ENCODE measurements at regions not wholly inside any gene's neighbourhood (a gene's known extent, or its start where the extent isn't known, plus 50 kb on each side); places are given as distances from the start of the nearest gene placed in this dataset.

DNA sequence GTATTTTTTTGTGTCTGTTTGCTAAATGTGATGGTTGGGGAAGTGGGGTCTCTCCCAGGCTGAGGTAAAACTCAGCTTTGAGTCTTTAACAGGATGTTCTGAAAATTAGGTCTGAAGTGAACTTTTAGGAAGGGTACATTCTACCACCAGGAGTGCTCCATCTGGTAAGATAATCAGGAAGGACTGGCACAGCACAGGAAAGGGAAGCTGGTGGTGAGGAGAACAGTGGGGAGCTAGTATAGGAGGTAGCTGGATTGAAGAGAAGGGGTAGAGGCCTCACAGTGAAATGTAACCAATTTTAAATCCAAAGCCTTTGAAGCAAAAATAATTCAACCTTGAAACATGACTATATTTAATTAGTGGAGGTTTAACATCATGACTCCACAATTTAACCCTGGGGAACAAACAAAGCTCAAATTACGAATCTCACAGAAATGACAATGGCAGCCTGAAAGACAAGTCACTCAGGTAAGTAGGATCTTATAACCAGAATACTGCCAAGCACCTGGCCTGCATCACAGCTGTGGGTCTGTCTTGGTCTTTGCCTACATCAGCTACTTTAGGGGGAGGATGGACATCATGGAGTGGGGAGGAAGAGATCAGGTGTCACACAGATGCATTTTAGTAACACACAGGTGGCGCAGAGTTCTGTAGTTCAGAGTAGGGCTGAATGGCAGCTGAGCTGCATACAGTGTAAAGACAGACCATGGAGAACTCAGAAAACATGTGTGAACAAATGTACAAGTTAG lies 445.3 kb downstream of the DMRT2 start:
- H3K36me3 ChIP-seq (replicated peaks in 1 of 2; ENCODE audit: control insufficient read depth in 2 of 2, insufficient read depth in 2 of 2, low read length in 2 of 2): no peaks in the 10 kb centered on the region
- H3K27me3 ChIP-seq (ENCODE audit: control insufficient read depth in 3 of 3, insufficient read depth in 3 of 3, low read depth in 1 of 3, low read length in 3 of 3): peaks cover 0 to 2% (median 0%) of the 10 kb centered on the region in 3 experiments
- no peak overlapping the region for H2BK15ac ChIP-seq (ENCODE audit: low read length)
- no peak overlapping the region for H3K9ac ChIP-seq (ENCODE audit: low read depth, low read length, poor library complexity)
- DNase-seq (ENCODE audit: low spot score): no peak
- H4K8ac ChIP-seq (ENCODE audit: low read depth, low read length): no peak overlapping the region
- H3K4me1 ChIP-seq (ENCODE audit: control insufficient read depth in 2 of 2, insufficient read depth in 1 of 2, low read depth in 1 of 2, low read length in 2 of 2): peaks cover 0 to 6% of the 10 kb centered on the region in 2 donors
- H3K14ac ChIP-seq (ENCODE audit: low read length): no peak overlapping the region
- no peak overlapping the region for H3K4ac ChIP-seq (ENCODE audit: low read length)
- no peak overlapping the region for H3K27ac ChIP-seq (replicated peaks; ENCODE audit: low read length)
- no peak overlapping the region for H3K4me3 ChIP-seq (ENCODE audit: low read length in 2 of 2)
- H2BK12ac ChIP-seq (ENCODE audit: low read length): no peak overlapping the region
- no peaks in the 10 kb centered on the region for H3K9me3 ChIP-seq (replicated peaks in 1 of 2; ENCODE audit: control insufficient read depth in 2 of 2, insufficient read depth in 1 of 2, low read depth in 1 of 2, low read length in 2 of 2)
- no peak overlapping the region for H3K23ac ChIP-seq (ENCODE audit: low read depth, low read length, poor library complexity)
- H3K18ac ChIP-seq (ENCODE audit: low read length): no peak overlapping the region
- no peak overlapping the region for H3K4me2 ChIP-seq (ENCODE audit: insufficient read depth, low read length, poor library complexity, severe bottlenecking)
- H4K91ac ChIP-seq (ENCODE audit: low read depth, low read length, poor library complexity): no peak overlapping the region
- H2AFZ ChIP-seq (ENCODE audit: low read length): no peak overlapping the region
- WGBS, 2 donors (ENCODE audit: extremely low coverage in 2 of 2, insufficient read length in 2 of 2, insufficient replicate concordance in 1 of 2): no CpG with 5 or more reads among the region's 2 CpGs
- H2BK120ac ChIP-seq (ENCODE audit: low read depth, low read length): no peak overlapping the region
- no peak overlapping the region for H2BK5ac ChIP-seq (ENCODE audit: low read length)
- no peak overlapping the region for H2AK5ac ChIP-seq (ENCODE audit: low read depth, low read length)
- no peaks in the 10 kb centered on the region for H3K79me1 ChIP-seq (ENCODE audit: low read depth, low read length)

DNA sequence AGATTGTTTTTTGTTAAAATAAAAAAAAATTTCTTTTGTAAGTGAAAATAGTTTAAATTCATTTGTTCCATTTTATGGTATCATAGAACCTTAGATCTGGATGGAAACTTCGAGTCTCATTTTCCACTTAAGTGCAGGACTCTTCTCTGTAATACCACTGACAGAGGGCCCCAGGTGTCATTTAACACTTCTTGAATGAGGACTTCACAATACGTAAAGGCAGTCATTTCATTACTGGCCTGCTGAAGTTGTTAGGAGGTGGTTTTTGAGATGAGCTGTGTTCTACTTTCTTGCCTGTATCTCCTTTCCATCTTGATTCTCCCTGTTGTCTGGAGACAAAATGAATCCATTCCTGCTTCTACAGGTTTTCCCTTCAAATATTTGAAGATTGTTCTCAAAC lies 455.3 kb downstream of the DMRT2 start:
- no peak overlapping the region for H2AK5ac ChIP-seq (ENCODE audit: low read depth, low read length)
- no peaks in the 10 kb centered on the region for H3K27me3 ChIP-seq (ENCODE audit: control insufficient read depth in 3 of 3, insufficient read depth in 3 of 3, low read depth in 1 of 3, low read length in 3 of 3)
- H3K9ac ChIP-seq (ENCODE audit: low read depth, low read length, poor library complexity): no peak overlapping the region
- no peak overlapping the region for H3K4me3 ChIP-seq (ENCODE audit: low read length in 2 of 2)
- no CpG with 5 or more reads among the region's 2 CpGs for WGBS, 2 donors (ENCODE audit: extremely low coverage in 2 of 2, insufficient read length in 2 of 2, insufficient replicate concordance in 1 of 2)
- no peak for DNase-seq (ENCODE audit: low spot score)
- no peak overlapping the region for H3K4me2 ChIP-seq (ENCODE audit: insufficient read depth, low read length, poor library complexity, severe bottlenecking)
- no peak overlapping the region for H3K27ac ChIP-seq (replicated peaks; ENCODE audit: low read length)
- no peaks in the 10 kb centered on the region for H3K36me3 ChIP-seq (replicated peaks in 1 of 2; ENCODE audit: control insufficient read depth in 2 of 2, insufficient read depth in 2 of 2, low read length in 2 of 2)
- no peak overlapping the region for H2AFZ ChIP-seq (ENCODE audit: low read length)
- H2BK5ac ChIP-seq (ENCODE audit: low read length): no peak overlapping the region
- no peaks in the 10 kb centered on the region for H3K79me1 ChIP-seq (ENCODE audit: low read depth, low read length)
- H3K23ac ChIP-seq (ENCODE audit: low read depth, low read length, poor library complexity): no peak overlapping the region
- no peaks in the 10 kb centered on the region for H3K9me3 ChIP-seq (replicated peaks in 1 of 2; ENCODE audit: control insufficient read depth in 2 of 2, insufficient read depth in 1 of 2, low read depth in 1 of 2, low read length in 2 of 2)
- no peak overlapping the region for H3K14ac ChIP-seq (ENCODE audit: low read length)
- H3K18ac ChIP-seq (ENCODE audit: low read length): no peak overlapping the region
- H2BK15ac ChIP-seq (ENCODE audit: low read length): no peak overlapping the region
- no peaks in the 10 kb centered on the region for H3K4me1 ChIP-seq (ENCODE audit: control insufficient read depth in 2 of 2, insufficient read depth in 1 of 2, low read depth in 1 of 2, low read length in 2 of 2)
- no peak overlapping the region for H2BK12ac ChIP-seq (ENCODE audit: low read length)
- H4K8ac ChIP-seq (ENCODE audit: low read depth, low read length): no peak overlapping the region
- no peak overlapping the region for H4K91ac ChIP-seq (ENCODE audit: low read depth, low read length, poor library complexity)
- H2BK120ac ChIP-seq (ENCODE audit: low read depth, low read length): no peak overlapping the region
- H3K4ac ChIP-seq (ENCODE audit: low read length): no peak overlapping the region

DNA sequence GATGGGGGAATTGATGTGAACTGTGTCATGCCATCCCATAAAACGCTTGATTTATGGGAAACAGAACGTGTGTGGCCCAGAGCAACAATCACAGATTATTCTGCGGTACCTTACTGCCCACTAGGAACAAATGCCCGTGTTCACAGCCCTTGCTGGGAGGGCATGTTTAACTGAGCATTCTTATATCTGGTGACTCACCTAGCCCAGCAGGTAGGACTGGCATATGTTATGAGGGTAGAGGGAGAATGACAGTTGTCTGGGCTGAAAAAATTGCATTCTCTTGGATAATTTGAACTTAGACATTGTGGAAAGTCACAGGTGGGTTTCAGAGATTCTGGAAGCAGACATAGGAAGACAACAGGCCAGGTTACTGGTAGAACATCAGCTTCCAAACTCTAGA lies 460.6 kb downstream of the DMRT2 start:
- Histone ChIP-seq H4K8ac (ENCODE audit: low read depth, low read length) (no peak overlapping the region), H3K27ac (replicated peaks; ENCODE audit: low read length) (no peak overlapping the region), H3K23ac (ENCODE audit: low read depth, low read length, poor library complexity) (no peak overlapping the region), H3K27me3 (ENCODE audit: control insufficient read depth in 3 of 3, insufficient read depth in 3 of 3, low read depth in 1 of 3, low read length in 3 of 3) (no peaks in the 10 kb centered on the region), H3K79me1 (ENCODE audit: low read depth, low read length) (no peaks in the 10 kb centered on the region), H3K4ac (ENCODE audit: low read length) (no peak overlapping the region), H3K14ac (ENCODE audit: low read length) (no peak overlapping the region), H3K36me3 (replicated peaks in 1 of 2; ENCODE audit: control insufficient read depth in 2 of 2, insufficient read depth in 2 of 2, low read length in 2 of 2) (no peaks in the 10 kb centered on the region), H3K4me3 (ENCODE audit: low read length in 2 of 2) (no peak overlapping the region), H2BK120ac (ENCODE audit: low read depth, low read length) (no peak overlapping the region), H4K91ac (ENCODE audit: low read depth, low read length, poor library complexity) (no peak overlapping the region), H2BK12ac (ENCODE audit: low read length) (no peak overlapping the region), H2BK15ac (ENCODE audit: low read length) (no peak overlapping the region), H2AK5ac (ENCODE audit: low read depth, low read length) (no peak overlapping the region), H2BK5ac (ENCODE audit: low read length) (no peak overlapping the region), H3K4me2 (ENCODE audit: insufficient read depth, low read length, poor library complexity, severe bottlenecking) (no peak overlapping the region), H3K9me3 (replicated peaks in 1 of 2; ENCODE audit: control insufficient read depth in 2 of 2, insufficient read depth in 1 of 2, low read depth in 1 of 2, low read length in 2 of 2) (no peaks in the 10 kb centered on the region), H2AFZ (ENCODE audit: low read length) (no peak overlapping the region), H3K18ac (ENCODE audit: low read length) (no peak overlapping the region), H3K9ac (ENCODE audit: low read depth, low read length, poor library complexity) (no peak overlapping the region), H3K4me1 (ENCODE audit: control insufficient read depth in 2 of 2, insufficient read depth in 1 of 2, low read depth in 1 of 2, low read length in 2 of 2) (no peaks in the 10 kb centered on the region)
- DNase-seq (ENCODE audit: low spot score): no peak
- WGBS, 2 donors (ENCODE audit: extremely low coverage in 2 of 2, insufficient read length in 2 of 2, insufficient replicate concordance in 1 of 2): no CpG with 5 or more reads among the region's 4 CpGs

DNA sequence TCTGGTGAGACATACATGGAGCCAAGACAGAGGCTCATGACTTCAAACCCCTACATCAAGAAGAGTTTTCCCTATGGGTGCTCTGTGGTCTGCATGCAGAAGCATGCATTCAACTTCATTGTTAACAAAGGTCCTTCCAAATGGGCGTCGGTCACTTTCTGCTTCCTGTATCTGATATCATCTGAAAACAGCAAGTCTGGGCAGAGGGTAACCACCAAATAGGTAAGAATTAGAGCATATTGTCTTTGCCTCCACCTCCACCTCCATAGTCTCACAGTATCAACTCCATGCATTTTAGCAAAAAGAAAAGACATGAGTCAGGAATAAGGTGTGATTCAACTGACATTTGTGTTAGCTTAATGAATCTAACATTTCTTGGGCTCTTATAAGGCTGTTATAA lies 462.9 kb downstream of the DMRT2 start:
- no peak overlapping the region for H3K14ac ChIP-seq (ENCODE audit: low read length)
- H3K79me1 ChIP-seq (ENCODE audit: low read depth, low read length): no peaks in the 10 kb centered on the region
- H3K4ac ChIP-seq (ENCODE audit: low read length): no peak overlapping the region
- H3K4me2 ChIP-seq (ENCODE audit: insufficient read depth, low read length, poor library complexity, severe bottlenecking): no peak overlapping the region
- H2BK5ac ChIP-seq (ENCODE audit: low read length): no peak overlapping the region
- DNase-seq (ENCODE audit: low spot score): no peak
- no peak overlapping the region for H3K27ac ChIP-seq (replicated peaks; ENCODE audit: low read length)
- H3K27me3 ChIP-seq (ENCODE audit: control insufficient read depth in 3 of 3, insufficient read depth in 3 of 3, low read depth in 1 of 3, low read length in 3 of 3): no peaks in the 10 kb centered on the region
- no peaks in the 10 kb centered on the region for H3K4me1 ChIP-seq (ENCODE audit: control insufficient read depth in 2 of 2, insufficient read depth in 1 of 2, low read depth in 1 of 2, low read length in 2 of 2)
- H3K4me3 ChIP-seq (ENCODE audit: low read length in 2 of 2): no peak overlapping the region
- no peak overlapping the region for H2AK5ac ChIP-seq (ENCODE audit: low read depth, low read length)
- H2BK120ac ChIP-seq (ENCODE audit: low read depth, low read length): no peak overlapping the region
- H3K9me3 ChIP-seq (replicated peaks in 1 of 2; ENCODE audit: control insufficient read depth in 2 of 2, insufficient read depth in 1 of 2, low read depth in 1 of 2, low read length in 2 of 2): no peaks in the 10 kb centered on the region
- H3K23ac ChIP-seq (ENCODE audit: low read depth, low read length, poor library complexity): no peak overlapping the region
- no peak overlapping the region for H2BK15ac ChIP-seq (ENCODE audit: low read length)
- H3K9ac ChIP-seq (ENCODE audit: low read depth, low read length, poor library complexity): no peak overlapping the region
- no peak overlapping the region for H2AFZ ChIP-seq (ENCODE audit: low read length)
- H3K36me3 ChIP-seq (replicated peaks in 1 of 2; ENCODE audit: control insufficient read depth in 2 of 2, insufficient read depth in 2 of 2, low read length in 2 of 2): no peaks in the 10 kb centered on the region
- no peak overlapping the region for H2BK12ac ChIP-seq (ENCODE audit: low read length)
- WGBS, 2 donors (ENCODE audit: extremely low coverage in 2 of 2, insufficient read length in 2 of 2, insufficient replicate concordance in 1 of 2): no CpG with 5 or more reads among the region's 2 CpGs
- no peak overlapping the region for H4K91ac ChIP-seq (ENCODE audit: low read depth, low read length, poor library complexity)
- H4K8ac ChIP-seq (ENCODE audit: low read depth, low read length): no peak overlapping the region
- no peak overlapping the region for H3K18ac ChIP-seq (ENCODE audit: low read length)

Data from neuronal stem cell (in vitro differentiated cells).